ENCODE measurements at regions not wholly inside any gene's neighbourhood (a gene's known extent, or its start where the extent isn't known, plus 50 kb on each side); places are given as distances from the start of the nearest gene placed in this dataset.
A peak's percentile ranks its signal among the peaks of the same experiment; 100 is the strongest.
"Not testable (repeated sequence)": the region's sequence is repeated elsewhere in the genome, so short reads cannot be mapped to it uniquely, and the experiment has no call there.

DNA sequence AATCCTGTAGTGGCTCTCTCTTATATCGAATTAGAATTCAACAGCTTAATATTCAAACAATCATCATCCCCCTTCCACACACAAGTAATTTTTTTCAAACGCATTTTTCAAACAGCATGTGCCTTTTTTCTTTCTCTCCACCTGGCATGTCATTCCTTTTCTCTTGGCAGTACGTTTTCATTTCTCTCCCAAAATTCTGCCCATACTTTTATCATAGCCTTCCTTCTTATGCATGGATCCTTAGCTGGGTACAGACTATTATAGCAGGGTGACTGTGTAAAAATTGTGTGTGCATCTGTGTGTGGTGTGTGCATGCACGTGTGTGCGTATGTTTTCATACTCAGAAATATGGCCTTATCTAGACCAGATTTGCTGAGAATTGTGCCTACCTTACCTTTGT is 184.3 kb downstream of the ZC3H11B start:
- DNase-seq, result no peak

DNA sequence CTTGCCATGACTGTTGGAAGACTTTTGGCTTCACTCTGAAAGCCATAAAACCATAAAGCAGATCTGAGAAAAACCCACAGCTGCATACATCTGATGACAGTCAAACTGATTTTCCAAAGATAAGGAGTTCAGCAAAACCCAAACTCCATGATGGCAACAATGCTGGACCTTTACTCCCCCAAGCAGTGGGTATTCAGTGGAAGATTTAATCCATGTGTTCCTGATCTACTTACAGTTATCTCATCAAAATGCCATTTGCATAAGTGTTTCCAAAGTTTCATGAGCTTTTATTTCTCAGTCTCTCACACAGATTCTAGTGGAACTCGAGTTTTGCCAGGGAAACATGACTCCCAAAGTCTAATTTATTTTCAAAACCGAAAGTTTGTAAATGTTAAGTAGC is 184.9 kb downstream of the ZC3H11B start:
- DNase-seq, result no peak

DNA sequence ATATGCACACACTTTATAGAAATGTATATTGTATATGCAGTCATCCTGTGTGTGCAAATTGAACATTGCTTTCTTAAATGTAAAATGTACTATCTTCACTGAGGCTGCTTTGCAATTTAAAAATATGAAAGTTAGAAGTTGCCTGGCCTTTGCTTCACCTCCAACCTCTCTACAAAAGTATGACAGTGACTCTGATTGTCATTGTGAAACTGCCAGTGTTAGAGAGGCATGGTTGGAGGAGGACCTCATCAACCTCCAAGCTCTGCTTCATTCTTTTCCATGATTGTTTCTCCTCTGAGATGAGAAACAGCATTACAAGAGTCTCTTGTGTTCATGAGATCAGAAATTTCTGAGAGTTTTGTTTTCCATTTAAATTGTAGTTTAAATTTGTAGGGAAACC is 185.5 kb downstream of the ZC3H11B start:
- no peak for DNase-seq

DNA sequence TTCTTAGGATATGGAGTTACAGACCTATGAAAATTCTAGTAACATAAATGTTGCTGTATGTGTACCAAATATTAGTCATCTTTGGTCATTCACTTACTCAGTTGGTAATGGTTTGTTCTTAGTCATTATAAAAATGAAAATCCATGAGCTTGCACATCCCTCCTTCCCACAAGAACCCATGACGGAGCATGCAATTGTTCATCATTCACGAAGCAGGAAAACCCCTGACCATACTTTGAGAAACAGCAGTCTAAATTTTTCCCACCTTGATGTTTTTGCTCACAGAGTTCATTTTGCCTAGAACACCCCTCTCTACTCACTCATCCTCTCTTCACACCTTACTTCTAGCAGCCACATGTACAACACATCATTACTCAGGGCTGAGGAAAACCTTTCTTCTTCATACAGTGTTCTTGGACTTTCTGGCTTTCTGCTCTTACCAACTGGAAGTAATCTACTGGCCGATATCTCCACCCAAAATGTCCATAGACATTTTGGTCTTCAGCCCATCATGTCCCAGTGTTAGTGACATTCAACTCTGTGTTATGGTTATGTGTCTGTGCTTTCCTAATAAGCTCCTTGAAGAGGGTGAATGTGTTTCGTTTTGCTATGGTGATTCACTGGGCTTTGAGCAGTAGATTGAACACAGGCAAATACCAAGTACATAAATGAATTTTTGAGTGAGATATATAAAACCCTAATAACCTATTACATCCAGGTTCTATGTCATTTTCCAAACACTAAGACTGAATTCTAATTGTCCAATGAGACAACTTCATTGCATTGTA is 189.9 kb downstream of the ZC3H11B start:
- DNase-seq, result no peak

DNA sequence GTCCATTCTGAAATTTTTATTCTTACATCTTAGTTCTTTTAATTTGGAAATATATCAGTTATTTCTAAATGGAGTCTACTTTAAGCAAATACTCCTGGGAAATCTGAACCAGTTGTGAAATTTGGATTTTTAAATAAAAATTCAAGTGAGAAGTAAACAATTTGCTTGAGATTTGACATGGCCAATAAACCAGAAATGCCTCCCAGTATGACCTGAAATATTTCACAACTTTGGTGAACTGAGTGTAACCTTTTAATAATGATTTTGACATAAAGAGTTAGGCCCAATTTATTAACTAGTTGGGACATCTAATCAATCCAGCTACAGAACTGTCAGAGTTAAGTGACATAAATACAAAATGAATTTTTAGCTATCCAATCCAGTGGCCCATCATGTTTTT is 192.0 kb downstream of the ZC3H11B start:
- no peak for DNase-seq

DNA sequence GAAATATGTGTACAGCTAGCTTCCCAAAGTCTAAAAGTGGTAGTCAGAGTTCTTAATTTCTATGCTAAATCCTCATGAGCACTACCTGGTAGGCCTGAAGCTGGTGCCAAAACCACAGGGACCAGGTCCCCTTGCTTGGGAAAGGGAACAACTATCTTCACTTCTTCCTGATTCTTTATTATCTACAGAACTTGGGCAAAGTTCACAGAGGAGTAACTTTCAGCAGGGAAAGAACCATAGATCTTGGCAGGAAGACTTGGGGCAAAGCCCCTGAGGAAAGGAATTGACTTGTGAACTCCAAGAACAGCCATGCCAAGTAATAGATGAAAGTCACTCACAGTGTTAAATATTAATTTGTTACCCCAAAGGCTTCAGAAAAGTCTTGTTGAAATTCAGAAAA is 193.0 kb downstream of the ZC3H11B start:
- DNase-seq, result no peak

DNA sequence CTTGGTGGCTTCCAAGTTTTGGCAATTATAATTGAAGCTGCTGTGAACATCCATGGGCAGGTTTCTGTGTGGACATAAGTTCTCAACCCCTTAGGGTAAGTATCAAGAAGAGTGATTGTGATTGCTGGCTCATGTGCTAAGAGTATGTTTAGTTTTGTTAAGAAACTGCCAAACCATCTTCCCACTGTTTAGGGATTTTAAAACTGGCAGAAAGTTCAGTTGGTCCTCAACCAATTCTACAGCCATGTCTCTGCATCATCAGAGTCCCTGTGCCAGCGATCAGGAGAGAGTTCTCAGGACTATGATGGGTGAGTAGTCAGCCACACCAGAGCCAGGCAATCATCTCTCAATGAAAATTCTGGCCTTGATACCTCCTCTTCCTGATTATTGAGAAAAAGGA is 193.8 kb downstream of the ZC3H11B start:
- DNase-seq, result no peak

DNA sequence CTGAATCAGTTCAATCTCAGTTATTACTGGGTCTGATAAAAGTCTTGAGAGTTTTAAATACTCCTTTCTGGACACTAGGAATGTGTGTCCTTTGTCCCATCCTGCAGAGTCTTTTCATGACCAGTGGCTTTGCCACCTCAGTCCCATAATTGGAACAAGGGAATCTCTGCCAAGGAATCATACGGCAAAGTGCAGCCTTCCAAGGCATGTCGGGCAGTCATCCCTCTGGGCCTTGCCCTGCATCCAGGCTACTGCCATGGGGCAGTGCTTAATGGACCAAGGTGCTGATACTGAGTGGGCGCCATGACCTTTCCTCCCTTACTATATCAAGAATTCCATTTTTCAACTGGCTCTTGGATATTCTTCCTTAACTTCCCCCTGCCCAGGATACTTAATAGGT is 195.3 kb downstream of the ZC3H11B start:
- DNase-seq, result no peak

DNA sequence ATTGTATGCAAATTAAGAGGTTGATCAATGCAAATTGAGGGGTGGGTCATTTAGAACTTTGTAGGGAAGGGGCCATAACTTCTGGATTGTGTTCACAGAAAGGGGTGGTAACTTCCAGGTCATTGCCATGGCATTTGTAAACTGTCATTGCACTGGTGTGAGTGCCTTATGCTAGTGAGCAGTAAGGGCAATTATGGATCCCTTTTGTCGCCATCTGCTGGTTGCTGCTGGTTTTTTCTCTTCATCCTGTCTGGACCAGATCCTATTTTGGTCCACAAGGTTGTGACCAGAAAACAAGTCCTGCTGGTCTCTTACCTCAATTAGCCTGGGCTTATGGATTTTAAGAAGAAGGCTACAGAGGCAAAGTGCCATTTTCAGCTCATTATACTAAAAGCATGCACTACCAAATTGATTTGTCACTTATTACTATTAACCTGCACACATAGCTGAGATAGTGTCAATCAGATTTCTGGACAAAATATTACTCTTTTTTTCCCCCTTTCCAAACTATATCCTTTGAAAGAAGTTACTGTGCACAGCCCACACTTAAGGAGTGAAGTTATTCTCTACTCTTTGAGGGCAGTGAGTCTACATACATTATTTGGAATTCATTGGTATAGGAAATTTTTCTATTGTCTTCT is 196.2 kb downstream of the ZC3H11B start:
- DNase-seq, result peak; percentile 5

DNA sequence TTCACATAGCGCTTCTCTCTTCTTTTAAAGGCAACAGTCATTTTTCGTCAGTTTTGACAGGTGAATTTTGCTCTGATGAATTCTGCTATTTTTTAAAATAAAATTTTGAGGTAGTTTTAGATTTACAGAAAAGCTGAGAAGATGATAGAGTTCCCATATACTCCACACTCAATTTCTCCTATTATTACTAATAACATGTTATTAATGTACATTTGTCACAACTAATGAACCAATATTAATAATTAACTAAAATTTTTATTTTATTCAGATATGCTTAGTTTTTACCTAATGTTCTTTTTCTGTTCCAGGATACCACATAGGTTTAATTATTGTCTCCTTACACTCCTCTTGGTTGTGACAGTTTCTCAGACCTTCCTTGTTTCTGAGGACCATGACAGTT is 197.0 kb downstream of the ZC3H11B start:
- no peak for DNase-seq

DNA sequence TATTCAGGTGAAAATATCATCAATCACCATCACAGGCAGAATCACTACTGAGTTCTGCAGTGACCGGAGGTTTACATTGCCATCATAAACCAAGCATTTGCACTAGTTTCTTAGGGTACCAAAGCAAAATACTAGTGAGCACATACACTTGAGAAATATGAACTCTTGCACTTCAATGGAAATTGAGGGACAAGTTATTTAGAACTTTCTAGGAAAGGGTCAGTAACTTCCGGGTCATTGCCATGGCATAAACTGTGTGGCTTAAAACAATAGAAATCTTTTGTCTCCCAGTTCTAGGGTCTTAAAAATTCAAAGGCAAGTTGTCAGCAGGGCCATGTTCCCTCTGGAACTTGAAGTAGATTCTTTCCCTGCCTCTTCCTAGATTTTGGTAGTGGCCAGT is 197.5 kb downstream of the ZC3H11B start:
- DNase-seq, result no peak

DNA sequence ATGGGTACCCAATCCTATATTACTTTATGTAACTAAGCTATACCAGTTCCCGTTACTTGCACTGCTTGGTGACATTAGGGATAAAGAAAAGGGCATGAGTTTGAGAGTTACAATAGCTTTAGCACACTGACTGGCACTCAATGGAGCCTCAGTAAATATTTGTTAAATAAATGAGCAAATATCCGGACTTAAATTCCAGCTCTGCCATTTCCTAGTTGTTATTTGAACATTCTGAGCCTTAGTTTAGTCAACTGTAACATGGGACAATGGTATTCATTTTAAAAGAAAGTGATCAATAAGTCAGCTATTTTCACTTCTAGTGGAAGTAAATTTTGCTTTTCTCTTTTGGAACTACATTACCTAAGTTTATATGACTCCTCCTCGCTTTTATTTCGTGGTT is 198.7 kb downstream of the ZC3H11B start:
- no peak for DNase-seq

DNA sequence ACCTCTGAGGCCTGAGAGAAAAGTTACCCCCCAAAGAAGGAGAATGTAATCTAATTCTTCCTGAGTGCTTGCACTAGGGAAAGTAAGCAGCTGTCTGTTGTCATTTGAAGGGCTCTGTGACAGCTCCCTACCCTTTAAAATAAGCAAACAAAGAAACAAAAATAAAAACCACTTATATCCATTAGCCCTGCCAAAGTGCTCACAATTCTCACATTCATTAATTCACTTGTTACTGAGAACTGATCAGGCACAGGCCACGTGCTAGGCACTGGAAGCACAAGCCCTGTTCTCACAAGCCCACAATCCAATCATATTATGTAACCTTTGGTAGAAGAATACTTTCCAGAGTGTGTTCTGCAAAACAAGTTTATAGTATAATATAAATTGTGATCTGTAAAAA is 199.4 kb downstream of the ZC3H11B start:
- no peak for DNase-seq

DNA sequence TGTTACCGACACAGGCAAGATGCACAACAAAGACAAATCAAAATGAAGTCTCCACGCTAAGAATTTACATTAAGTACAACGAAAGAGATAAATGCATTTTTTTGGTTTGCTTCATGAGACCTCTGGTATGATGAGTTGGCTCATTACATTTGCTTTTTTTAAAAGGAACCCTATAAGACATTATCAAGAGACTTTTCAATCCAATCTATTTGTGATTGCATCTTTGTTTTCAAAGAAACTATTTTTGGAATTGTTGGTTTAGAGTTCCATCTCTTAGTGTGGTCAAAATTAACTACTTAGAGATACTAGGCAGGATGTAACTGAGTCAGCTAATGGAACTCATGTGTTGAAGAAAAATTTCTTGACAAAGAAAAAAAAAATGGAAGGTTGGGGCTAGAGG is 200.1 kb downstream of the ZC3H11B start:
- DNase-seq, result no peak

DNA sequence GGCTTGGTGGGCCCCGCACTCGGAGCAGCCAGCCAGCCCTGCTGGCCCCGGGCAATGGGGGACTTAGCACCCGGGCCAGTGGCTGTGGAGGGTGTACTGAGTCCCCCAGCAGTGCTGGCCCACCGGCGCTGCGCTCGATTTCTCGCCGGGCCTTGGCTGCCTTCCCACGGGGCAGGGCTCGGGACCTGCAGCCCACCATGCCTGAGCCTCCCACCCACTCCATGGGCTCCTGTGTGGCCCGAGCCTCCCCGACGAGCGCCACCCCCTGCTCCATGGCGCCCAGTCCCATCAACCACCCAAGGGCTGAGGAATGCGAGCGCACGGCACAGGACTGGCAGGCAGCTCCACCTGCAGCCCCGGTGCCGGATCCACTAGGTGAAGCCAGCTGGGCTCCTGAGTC is 202.2 kb downstream of the ZC3H11B start:
- DNase-seq, result not testable (repeated sequence)

DNA sequence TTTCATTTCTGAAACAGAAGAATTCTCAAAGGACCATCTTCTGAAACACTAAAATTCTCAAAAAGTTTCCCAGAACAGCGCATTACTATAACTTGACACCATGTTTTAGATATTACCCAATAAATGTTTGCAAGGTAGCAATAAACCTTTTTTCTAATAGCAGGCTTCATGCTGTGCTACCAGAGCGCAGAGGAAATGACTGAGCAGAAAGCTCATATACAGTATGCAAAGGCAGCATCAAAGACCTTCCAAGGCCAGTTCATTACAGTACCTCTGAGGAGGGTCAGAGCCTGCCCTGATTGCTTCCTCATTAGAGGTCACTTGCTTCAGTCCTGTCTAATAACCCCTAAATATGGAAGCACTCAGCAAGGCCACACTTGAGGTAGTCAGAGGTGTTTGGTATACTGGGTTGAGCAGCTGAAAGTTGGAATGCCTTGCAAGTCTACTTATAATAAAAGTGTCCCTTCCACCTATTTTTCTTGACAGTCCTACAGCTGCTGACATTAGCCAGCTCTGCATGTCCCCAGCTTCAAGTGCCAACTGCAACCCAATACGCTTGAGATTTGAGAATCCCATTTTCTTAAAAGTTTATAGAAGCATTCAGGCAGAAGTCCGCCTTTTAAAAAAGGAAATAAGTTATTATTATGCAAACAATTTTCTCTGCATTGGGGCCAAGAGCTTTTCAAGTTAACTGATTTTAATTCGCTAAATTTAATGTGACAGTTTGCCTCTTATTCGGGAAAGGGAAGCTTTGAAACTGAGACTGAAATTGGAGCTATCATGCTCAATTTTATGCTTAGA is 207.2 kb downstream of the ZC3H11B start:
- no peak for DNase-seq

DNA sequence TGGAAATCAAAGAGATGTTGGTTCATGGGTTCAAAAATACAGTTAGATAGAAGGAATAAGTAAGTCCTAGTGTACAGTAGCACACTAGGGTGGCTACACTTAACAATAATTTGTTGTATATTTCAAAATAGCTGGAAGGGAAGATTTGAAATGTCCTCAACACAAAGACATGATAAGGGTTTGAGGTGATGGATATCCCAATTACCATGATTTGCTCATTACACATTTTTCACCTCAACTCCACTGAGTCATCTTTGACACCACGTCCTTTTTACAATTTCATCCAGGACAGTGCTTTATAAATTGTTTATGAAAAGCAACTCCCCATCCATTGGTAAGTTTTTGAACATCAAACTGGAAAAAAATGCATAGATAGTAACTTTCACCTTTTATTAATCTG is 208.3 kb downstream of the ZC3H11B start:
- DNase-seq, result no peak

DNA sequence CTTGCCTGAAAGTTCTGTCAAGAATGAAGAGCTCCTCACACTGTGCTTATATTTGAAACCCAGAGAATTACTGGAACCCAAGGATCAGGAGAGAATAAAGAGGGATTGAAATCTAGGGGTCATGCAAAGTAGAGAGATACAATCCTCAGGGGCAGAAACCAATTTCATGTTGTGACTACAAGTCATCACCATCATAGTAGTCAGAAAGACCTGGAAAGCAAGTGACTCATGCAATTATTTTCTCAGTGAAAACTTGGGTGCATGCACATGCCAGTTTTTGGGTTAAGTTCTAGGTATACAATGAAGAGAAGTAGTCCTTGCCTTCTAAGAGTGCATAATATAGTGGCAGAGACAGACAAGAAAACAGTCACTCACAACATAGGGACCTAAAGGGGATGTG is 210.0 kb downstream of the ZC3H11B start:
- no peak for DNase-seq

DNA sequence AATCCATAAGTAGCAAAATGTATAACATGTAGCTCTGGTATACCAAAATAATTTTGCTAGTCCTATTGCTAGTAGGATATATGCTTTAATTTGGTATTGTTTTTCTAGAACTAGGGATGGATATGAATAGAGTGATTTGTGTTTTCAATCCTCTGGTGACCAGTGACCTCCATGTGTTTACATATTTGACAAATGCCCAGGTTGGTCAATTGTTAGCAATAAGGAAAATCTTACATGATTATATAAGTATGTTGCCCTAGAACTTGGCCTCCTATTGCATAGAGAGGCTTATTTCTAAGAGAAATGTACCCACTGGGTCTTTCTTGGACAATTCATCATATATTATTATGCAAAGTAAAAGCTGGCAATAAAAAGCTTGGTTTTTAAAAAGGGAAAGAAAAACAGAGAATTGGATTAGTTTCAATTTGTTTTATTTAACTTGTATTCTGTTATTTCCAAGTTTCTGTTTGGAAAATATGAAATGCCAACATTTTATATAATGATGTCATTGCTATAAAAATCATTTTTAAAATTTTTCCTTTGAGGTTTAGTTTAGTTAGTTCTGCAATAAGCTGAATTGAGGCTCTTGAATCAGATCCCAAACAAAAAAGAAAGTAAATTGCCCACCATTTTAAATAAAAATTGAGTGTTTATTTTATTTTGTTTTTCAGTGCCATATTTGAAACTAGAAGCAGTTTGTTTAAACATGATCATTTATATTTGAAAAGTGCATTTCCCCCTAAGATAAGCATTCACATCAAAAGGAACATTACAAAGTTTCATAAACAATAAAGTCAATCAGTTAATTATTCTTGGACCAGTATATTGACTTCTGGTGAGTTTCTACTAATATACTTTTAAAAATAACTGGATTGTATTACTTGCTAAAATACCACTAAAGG is 210.9 kb downstream of the ZC3H11B start:
- no peak for DNase-seq

DNA sequence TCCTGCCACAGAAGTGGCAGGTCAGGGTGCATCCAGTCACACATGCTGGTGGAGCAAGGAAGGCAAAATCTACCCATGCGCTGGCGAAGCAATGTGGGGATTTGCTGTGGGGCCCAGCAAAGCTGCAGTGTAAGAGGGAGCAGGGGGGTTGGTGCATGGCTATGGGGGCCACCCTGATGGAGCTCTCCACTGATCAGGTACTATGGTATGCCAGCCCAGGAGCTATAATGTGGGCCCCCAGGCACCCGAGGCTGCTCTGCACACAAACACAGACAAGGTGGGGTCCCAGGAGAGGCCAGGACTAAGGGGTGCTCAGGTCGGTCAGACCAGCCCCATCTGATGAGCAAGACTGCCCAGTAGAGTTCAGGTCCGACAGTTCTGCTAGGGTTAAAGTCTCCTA is 213.5 kb downstream of the ZC3H11B start:
- DNase-seq, result no peak

DNA sequence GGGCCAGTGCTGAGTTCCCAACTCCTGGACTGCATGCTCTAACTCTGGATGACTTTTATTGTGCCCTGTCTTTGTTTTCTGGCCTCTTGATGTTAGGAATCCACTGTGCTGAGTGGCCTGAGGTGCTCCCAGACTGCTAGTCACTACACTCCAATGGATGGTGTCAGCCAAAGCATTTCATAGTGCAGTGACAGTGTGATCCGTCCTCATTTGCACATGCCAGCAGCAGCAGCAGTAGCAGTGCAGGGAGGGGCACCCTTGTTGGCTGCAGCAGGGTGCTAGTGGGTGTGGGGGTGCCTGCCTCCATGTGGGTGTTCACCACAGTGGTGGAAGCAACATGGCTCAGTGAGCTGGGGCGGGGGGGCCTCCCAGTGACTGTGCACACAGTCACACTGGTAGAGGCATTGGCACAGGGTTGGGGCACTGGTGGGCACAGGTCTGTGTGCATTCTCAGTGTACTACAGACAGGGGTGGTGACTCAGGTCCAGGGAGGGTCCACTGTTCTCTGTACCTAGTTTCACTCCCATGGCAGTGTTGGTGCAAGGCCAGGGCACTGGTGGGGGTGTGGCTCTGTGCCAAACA is 214.0 kb downstream of the ZC3H11B start:
- DNase-seq, result no peak

DNA sequence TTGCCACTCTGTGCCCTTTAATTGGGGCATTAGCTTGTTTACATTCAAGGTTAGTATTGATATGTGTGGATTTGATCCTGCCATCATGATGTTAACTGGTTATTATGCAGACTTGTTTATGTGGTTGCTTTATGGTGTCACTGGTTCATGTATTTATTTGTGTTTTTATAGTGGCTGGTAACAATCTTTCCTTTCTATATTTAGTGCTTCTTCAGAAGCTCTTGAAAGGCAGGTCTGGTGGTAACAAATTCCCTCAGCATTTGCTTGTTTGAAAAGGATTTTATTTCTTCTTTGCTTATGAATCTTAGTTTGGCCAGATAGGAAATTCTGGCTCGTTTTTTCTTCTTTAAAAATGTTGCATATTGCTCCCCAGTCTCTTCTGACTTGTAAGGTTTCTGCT is 215.4 kb downstream of the ZC3H11B start:
- no peak for DNase-seq

DNA sequence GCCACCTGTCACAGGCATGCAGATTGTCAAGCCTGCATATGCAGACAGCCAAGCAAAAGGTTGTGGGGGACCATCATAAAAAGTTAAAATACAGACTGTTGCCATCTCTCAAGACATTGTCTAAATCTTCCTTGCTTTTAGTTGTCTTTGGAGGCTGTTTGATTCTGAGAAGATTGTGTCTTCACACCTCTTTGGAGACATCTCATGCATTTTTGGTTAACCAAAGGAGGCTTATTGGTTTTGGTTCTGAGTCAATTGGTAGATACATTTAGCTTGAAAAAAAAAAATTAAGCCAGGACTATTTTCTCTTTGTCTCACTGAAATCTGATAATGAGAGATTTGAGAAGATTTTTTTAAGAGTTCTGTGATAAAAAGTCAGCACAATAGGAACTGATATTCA is 217.6 kb downstream of the LYPLAL1 start:
- DNase-seq, result no peak
